ENCODE measurements at regions not wholly inside any gene's neighbourhood (a gene's known extent, or its start where the extent isn't known, plus 50 kb on each side); places are given as distances from the start of the nearest gene placed in this dataset.

DNA sequence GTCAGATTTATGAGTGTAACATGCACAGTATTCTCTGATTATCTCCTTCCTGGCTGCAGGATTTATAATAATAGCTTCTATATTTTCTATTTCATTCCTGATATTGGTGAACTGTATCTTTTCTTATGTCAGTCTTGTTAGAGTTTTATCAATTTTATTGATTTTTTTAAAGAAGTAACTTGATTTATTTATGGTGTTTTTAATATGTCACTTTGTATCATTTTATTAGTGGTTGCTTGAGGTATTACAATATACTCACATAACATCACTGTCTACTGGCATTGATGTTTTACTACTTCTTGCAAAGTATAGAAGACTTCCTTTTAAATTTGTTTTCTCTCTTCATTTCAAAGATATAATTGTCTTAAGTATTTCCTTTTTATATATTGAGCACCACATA is 270.5 kb upstream of the GYPC start:
- no peak for DNase-seq (ENCODE audit: low read depth, low spot score)
- TF ChIP-seq, protein P1, sequence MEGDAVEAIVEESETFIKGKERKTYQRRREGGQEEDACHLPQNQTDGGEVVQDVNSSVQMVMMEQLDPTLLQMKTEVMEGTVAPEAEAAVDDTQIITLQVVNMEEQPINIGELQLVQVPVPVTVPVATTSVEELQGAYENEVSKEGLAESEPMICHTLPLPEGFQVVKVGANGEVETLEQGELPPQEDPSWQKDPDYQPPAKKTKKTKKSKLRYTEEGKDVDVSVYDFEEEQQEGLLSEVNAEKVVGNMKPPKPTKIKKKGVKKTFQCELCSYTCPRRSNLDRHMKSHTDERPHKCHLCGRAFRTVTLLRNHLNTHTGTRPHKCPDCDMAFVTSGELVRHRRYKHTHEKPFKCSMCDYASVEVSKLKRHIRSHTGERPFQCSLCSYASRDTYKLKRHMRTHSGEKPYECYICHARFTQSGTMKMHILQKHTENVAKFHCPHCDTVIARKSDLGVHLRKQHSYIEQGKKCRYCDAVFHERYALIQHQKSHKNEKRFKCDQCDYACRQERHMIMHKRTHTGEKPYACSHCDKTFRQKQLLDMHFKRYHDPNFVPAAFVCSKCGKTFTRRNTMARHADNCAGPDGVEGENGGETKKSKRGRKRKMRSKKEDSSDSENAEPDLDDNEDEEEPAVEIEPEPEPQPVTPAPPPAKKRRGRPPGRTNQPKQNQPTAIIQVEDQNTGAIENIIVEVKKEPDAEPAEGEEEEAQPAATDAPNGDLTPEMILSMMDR (IDR thresholded peaks at IDR 0.05; ENCODE audit: low read depth, low read length): no peak
- in situ Hi-C loops (cut with HindIII; ENCODE audit: low sequenced_read_pairs): no loop called here
- no peak overlapping the region for H3K4me3 ChIP-seq (ENCODE audit: low read depth, low read length)

DNA sequence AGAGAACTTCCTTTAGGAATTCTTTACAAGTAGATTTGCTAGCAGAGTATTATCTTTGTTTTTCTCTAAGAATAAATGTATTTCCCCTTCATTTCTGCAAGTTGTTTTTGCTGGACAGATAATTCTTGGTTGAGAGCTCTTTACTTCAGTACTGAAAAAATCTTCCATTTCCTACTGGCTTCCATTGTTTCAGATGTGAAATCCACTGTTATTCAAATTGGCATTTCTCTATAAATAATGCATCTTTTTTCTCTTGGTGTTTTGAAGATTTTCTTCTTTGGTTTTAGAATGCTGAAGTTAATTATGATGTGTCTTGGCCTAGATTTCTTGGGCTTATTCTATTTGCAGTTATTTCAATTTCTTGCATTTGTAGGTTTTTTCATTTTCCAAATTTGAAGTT is 270.0 kb upstream of the GYPC start:
- TF ChIP-seq, protein P1 (IDR thresholded peaks at IDR 0.05; ENCODE audit: low read depth, low read length): no peak
- in situ Hi-C loops (cut with HindIII; ENCODE audit: low sequenced_read_pairs): no loop called here
- DNase-seq (ENCODE audit: low read depth, low spot score): no peak
- no peak overlapping the region for H3K4me3 ChIP-seq (ENCODE audit: low read depth, low read length)

DNA sequence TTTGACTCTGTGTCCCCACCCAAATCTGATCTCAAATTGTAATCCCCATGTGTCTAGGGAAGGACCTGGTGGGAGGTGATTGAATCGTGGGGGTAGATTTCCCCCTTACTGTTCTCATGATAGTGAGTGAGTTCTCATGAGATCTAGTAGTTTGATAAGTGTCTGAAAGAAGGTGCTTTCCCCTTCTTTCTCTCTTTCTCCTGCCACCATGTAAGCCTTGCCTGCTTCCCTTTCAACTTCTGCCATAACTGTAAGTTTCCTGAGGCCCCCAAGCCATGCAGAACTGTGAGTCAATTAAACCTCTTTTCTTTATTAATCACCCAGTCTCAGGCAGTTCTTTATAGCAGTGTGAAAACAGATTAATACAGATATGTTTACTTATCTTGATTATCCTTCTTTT is 266.5 kb upstream of the GYPC start:
- no peak for DNase-seq (ENCODE audit: low read depth, low spot score)
- TF ChIP-seq, protein P1 (IDR thresholded peaks at IDR 0.05; ENCODE audit: low read depth, low read length): no peak
- H3K4me3 ChIP-seq (ENCODE audit: low read depth, low read length): no peak overlapping the region
- in situ Hi-C loops (cut with HindIII; ENCODE audit: low sequenced_read_pairs): no loop called here

DNA sequence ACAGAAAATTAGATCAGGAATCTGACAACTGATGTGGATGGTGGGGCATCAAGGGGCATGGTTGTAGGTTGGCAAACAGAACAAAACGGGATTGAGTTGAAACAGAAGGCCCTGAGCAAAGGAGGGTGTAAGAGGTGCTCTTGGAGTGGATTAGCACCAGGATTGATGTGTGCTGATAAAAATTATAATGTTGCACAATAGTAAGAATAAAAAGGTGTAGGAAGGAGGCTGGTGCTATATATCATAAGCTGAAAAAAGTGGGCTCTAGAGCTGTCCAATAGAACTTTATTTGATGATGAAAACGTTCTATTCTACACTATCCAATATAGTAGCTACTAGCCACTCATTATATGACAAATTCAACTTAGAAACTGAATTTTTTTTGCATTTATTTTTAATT is 263.1 kb upstream of the GYPC start:
- in situ Hi-C loops (cut with HindIII; ENCODE audit: low sequenced_read_pairs): no loop called here
- no peak for DNase-seq (ENCODE audit: low read depth, low spot score)
- H3K4me3 ChIP-seq (ENCODE audit: low read depth, low read length): no peak overlapping the region
- TF ChIP-seq, protein P1 (IDR thresholded peaks at IDR 0.05; ENCODE audit: low read depth, low read length): no peak

DNA sequence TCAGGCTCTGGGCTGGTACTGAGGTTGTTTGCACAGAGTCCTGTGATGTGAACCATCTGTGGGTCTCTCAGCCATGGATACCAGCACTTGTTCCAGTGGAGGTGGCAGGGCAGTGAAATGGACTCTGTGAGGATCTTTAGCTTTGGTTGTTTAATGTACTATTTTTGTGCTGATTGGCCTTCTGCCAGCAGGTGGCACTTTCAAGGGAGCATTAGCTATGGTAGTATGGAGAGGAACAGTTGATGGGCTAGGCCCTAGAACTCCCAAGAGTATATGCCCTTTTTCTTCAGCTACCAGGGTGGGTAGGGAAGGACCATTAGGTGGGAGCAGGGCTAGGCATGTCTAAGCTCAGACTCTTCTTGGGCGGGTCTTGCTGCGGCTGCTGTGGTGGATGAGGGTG is 257.0 kb upstream of the GYPC start:
- in situ Hi-C loops (cut with HindIII; ENCODE audit: low sequenced_read_pairs): no loop called here
- no peak for DNase-seq (ENCODE audit: low read depth, low spot score)
- H3K4me3 ChIP-seq (ENCODE audit: low read depth, low read length): no peak overlapping the region
- TF ChIP-seq, protein P1 (IDR thresholded peaks at IDR 0.05; ENCODE audit: low read depth, low read length): no peak

DNA sequence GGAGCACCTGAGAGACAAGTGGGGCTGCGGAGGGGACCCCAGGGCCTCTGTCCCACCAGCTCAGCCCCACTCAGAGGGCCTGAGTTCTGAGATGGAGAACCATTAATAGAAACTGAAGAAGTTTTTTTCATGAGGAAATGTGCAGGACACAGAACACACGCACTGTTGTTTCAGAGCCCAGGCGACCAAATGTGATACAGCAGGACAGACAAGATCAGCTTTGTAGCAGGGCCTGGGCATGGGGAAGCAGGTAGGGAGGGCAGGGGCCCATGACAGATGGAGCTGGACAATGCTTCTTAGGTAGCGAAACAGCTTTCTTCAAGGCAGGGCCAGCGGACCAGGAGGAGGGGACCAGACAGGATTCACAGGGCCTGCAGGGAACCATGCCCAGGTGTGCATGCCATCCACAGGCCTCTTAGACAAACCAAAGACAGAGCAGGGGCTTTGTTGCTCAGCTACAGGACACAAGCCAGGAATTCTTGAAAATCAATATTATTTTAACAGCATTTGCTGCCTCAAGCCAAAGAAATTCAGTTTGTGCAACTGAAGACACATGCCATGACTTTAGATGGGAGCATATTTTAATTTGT is 252.8 kb upstream of the GYPC start:
- DNase-seq (ENCODE audit: low read depth, low spot score): no peak
- no peak overlapping the region for H3K4me3 ChIP-seq (ENCODE audit: low read depth, low read length)
- TF ChIP-seq, protein P1 (IDR thresholded peaks at IDR 0.05; ENCODE audit: low read depth, low read length): no peak
- in situ Hi-C loops (cut with HindIII; ENCODE audit: low sequenced_read_pairs): no loop called here

DNA sequence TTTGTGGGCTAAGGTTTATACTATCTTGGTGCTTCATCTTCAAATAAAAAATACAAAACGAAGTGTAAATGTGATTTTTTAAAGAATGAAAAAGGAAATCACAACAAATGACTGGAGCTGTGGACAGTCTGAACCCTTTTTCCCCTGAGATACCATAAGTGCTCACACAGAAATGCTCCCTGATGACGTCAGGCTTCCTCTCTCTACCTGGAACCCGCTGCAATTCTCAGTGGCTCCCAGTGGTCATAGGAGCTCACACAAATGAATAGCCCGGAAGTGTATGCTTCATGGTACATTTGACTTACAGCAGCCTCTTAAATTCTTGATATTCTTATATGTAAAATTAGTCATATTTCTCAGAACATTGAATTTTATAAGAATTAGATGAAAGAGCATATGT is 249.7 kb upstream of the GYPC start:
- TF ChIP-seq, protein P1 (IDR thresholded peaks at IDR 0.05; ENCODE audit: low read depth, low read length): no peak
- H3K4me3 ChIP-seq (ENCODE audit: low read depth, low read length): no peak overlapping the region
- DNase-seq (ENCODE audit: low read depth, low spot score): no peak
- in situ Hi-C loops (cut with HindIII; ENCODE audit: low sequenced_read_pairs): no loop called here

All from astrocyte of the spinal cord (primary cell).